SK-N-SH treated with all-trans-retinoic acid at 6 μM for 48 hours (cell line): ENCODE measurements at regions not wholly inside any gene's neighbourhood (a gene's known extent, or its start where the extent isn't known, plus 50 kb on each side); places are given as distances from the start of the nearest gene placed in this dataset.

Experiments
- ATAC-seq: fragments of 200-7000 bp; cut with Tn5 transposase; 3 replicates; pipeline ENCODE4 v1.9.1; 2020; ENCODE audit warnings: mild to moderate bottlenecking, moderate library complexity
- ARNTL ChIP-seq: fragments of 450-650 bp; formaldehyde crosslinking; IDR thresholded peaks from 2 replicates; pipeline ENCODE4 v1.5.0; 2020; ENCODE audit warnings: low read depth, mild to moderate bottlenecking, moderate library complexity, borderline replicate concordance
- BACH2 ChIP-seq: fragments of 250-450 bp; sonication (Bioruptor Pico); IDR thresholded peaks from 2 replicates; pipeline ENCODE4 v1.9.0; 2021; ENCODE audit warnings: mild to moderate bottlenecking, borderline replicate concordance
- CSDC2 ChIP-seq: fragments of 250-450 bp; sonication (Bioruptor Pico); IDR thresholded peaks from 2 replicates; pipeline ENCODE4 v1.5.0; 2020; ENCODE audit warnings: mild to moderate bottlenecking, moderate library complexity
- ESRRG ChIP-seq: fragments of 250-450 bp; sonication (Bioruptor Pico); IDR thresholded peaks from 2 replicates; pipeline ENCODE4 v1.6.1; 2021; ENCODE audit warnings: mild to moderate bottlenecking
- GLIS3 ChIP-seq: fragments of 250-450 bp; sonication (Bioruptor Pico); IDR thresholded peaks from 2 replicates; pipeline ENCODE4 v1.5.0; 2020; ENCODE audit warnings: mild to moderate bottlenecking, moderate library complexity
- ISL1 ChIP-seq: fragments of 250-450 bp; sonication (Bioruptor Pico); IDR thresholded peaks from 2 replicates; pipeline ENCODE4 v2.1.2; 2022; ENCODE audit warnings: mild to moderate bottlenecking, moderate library complexity
- OSR1 ChIP-seq: fragments of 250-450 bp; sonication (Bioruptor Pico); IDR thresholded peaks from 2 replicates; pipeline ENCODE4 v1.8.0; 2022; ENCODE audit warnings: moderate library complexity, mild to moderate bottlenecking, inconsistent platforms
- RARB ChIP-seq: fragments of 250-450 bp; sonication (Bioruptor Pico); IDR thresholded peaks from 2 replicates; pipeline ENCODE4 v1.8.0; 2021; ENCODE audit warnings: mild to moderate bottlenecking, moderate library complexity
- SNAI2 ChIP-seq: fragments of 250-450 bp; sonication (Bioruptor Pico); IDR thresholded peaks from 2 replicates; pipeline ENCODE4 v1.5.0; 2020; ENCODE audit warnings: mild to moderate bottlenecking, moderate library complexity
- TCF4 ChIP-seq: fragments of 250-450 bp; sonication (Bioruptor Pico); IDR thresholded peaks from 2 replicates; pipeline ENCODE4 v1.8.0; 2021; ENCODE audit warnings: mild to moderate bottlenecking, moderate library complexity, borderline replicate concordance
- ZC3H10 ChIP-seq: fragments of 250-450 bp; sonication (Bioruptor Pico); IDR thresholded peaks from 2 replicates; pipeline ENCODE4 v1.5.1; 2021; ENCODE audit warnings: mild to moderate bottlenecking, moderate library complexity
- ZFP3 ChIP-seq: fragments of 250-450 bp; sonication (Bioruptor Pico); IDR thresholded peaks from 2 replicates; pipeline ENCODE4 v1.5.0; 2020; ENCODE audit warnings: mild to moderate bottlenecking, moderate library complexity
- ZFP30 ChIP-seq: fragments of 450-650 bp; formaldehyde crosslinking; IDR thresholded peaks from 2 replicates; pipeline ENCODE4 v1.5.0; 2022; ENCODE audit warnings: mild to moderate bottlenecking, moderate library complexity
- ZNF565 ChIP-seq: fragments of 450-650 bp; formaldehyde crosslinking; conservative IDR thresholded peaks from 2 replicates; pipeline ENCODE4 v1.5.0; 2020; ENCODE audit warnings: low read depth, mild to moderate bottlenecking, moderate library complexity
- ZNF70 ChIP-seq: fragments of 450-650 bp; formaldehyde crosslinking; IDR thresholded peaks from 2 replicates; pipeline ENCODE4 v1.5.0; 2020; ENCODE audit warnings: mild to moderate bottlenecking, moderate library complexity
- ZNF8 ChIP-seq: fragments of 450-650 bp; formaldehyde crosslinking; IDR thresholded peaks from 2 replicates; pipeline ENCODE4 v1.5.0; 2020; ENCODE audit warnings: mild to moderate bottlenecking, moderate library complexity
- TF ChIP-seq, protein P1 (sequence below): fragments of 250-450 bp; sonication (Bioruptor Pico); IDR thresholded peaks from 2 replicates; pipeline ENCODE4 v1.8.0; 2021; ENCODE audit warnings: low read depth, mild to moderate bottlenecking, moderate library complexity, borderline replicate concordance
- TF ChIP-seq, protein P2 (sequence below): fragments of 250-450 bp; sonication (Bioruptor Pico); IDR thresholded peaks from 2 replicates; pipeline ENCODE4 v1.5.1; 2020; ENCODE audit warnings: low read depth, mild to moderate bottlenecking, moderate library complexity
- TF ChIP-seq, protein P3 (sequence below): fragments of 250-450 bp; sonication (Bioruptor Pico); IDR thresholded peaks from 2 replicates; pipeline ENCODE4 v1.5.0; 2020; ENCODE audit warnings: mild to moderate bottlenecking, moderate library complexity
- TF ChIP-seq, protein P4 (sequence below): fragments of 250-450 bp; sonication (Bioruptor Pico); IDR thresholded peaks from 2 replicates; pipeline ENCODE4 v1.8.0; 2020; ENCODE audit warnings: mild to moderate bottlenecking, moderate library complexity, borderline replicate concordance

DNA sequence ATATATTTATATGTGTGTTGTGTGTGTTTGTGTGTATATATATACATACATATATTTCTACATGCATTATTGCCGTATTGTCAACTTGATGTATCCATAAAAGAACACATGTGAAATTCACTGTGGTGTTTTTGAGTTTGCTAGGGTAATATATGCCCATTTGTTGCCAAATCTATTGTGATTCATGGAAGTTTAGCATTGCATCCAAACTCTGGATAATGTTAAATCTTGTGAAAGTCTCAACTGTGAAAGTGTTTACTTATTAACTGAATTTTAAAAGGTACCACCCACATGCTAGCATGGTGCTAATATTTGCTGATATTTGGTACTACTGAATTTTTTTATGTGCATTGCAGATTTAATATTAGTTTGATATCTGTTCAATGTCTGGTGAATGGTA, 96.6 kb upstream of the SLC8A1 start:
- ATAC-seq = no peak
- TF ChIP-seq ZFP3 (CRISPR knock-in tag) (no peak), ZNF70 (no peak), OSR1 (CRISPR knock-in tag) (no peak), RARB (CRISPR knock-in tag) (no peak), GLIS3 (CRISPR knock-in tag) (no peak), ZNF565 (CRISPR knock-in tag) (no peak), ISL1 (CRISPR knock-in tag) (no peak), CSDC2 (CRISPR knock-in tag) (no peak), SNAI2 (CRISPR knock-in tag) (no peak), ARNTL (CRISPR knock-in tag) (no peak), ESRRG (CRISPR knock-in tag) (no peak), ZC3H10 (no peak)
- TF ChIP-seq, protein P1, sequence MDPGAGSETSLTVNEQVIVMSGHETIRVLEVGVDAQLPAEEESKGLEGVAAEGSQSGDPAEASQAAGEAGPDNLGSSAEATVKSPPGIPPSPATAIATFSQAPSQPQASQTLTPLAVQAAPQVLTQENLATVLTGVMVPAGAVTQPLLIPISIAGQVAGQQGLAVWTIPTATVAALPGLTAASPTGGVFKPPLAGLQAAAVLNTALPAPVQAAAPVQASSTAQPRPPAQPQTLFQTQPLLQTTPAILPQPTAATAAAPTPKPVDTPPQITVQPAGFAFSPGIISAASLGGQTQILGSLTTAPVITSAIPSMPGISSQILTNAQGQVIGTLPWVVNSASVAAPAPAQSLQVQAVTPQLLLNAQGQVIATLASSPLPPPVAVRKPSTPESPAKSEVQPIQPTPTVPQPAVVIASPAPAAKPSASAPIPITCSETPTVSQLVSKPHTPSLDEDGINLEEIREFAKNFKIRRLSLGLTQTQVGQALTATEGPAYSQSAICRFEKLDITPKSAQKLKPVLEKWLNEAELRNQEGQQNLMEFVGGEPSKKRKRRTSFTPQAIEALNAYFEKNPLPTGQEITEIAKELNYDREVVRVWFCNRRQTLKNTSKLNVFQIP (CRISPR knock-in tag) = no peak
- TF ChIP-seq, protein P2, sequence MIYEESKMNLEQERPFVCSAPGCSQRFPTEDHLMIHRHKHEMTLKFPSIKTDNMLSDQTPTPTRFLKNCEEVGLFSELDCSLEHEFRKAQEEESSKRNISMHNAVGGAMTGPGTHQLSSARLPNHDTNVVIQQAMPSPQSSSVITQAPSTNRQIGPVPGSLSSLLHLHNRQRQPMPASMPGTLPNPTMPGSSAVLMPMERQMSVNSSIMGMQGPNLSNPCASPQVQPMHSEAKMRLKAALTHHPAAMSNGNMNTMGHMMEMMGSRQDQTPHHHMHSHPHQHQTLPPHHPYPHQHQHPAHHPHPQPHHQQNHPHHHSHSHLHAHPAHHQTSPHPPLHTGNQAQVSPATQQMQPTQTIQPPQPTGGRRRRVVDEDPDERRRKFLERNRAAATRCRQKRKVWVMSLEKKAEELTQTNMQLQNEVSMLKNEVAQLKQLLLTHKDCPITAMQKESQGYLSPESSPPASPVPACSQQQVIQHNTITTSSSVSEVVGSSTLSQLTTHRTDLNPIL (CRISPR knock-in tag) = no peak

DNA sequence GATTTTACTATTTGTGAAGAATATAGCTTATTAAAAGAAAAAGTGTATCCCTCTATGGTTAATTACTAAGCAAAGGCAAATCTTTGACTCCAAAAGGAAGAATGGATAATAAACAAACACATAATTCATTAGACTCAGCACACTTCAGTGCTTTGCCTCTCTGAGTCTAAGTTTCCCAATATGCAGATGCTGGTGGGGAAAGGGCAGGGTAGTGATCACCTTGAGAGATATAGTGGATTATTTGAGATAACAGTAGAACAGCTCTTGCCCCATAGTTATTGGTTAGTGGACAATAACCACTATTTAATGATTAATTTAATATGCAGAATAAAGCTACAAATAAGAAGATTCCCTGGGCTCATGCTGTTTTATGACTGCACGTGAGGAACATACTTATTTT, 98.2 kb upstream of the SLC8A1 start:
- ATAC-seq = no peak
- TF ChIP-seq ZC3H10 (no peak), RARB (CRISPR knock-in tag) (no peak), ZFP30 (CRISPR knock-in tag) (no peak), ZFP3 (CRISPR knock-in tag) (no peak), BACH2 (CRISPR knock-in tag) (no peak), ARNTL (CRISPR knock-in tag) (no peak), ISL1 (CRISPR knock-in tag) (no peak), ZNF565 (CRISPR knock-in tag) (no peak), ZNF70 (no peak), GLIS3 (CRISPR knock-in tag) (no peak)
- TF ChIP-seq, protein P2 (CRISPR knock-in tag) = no peak
- TF ChIP-seq, protein P3, sequence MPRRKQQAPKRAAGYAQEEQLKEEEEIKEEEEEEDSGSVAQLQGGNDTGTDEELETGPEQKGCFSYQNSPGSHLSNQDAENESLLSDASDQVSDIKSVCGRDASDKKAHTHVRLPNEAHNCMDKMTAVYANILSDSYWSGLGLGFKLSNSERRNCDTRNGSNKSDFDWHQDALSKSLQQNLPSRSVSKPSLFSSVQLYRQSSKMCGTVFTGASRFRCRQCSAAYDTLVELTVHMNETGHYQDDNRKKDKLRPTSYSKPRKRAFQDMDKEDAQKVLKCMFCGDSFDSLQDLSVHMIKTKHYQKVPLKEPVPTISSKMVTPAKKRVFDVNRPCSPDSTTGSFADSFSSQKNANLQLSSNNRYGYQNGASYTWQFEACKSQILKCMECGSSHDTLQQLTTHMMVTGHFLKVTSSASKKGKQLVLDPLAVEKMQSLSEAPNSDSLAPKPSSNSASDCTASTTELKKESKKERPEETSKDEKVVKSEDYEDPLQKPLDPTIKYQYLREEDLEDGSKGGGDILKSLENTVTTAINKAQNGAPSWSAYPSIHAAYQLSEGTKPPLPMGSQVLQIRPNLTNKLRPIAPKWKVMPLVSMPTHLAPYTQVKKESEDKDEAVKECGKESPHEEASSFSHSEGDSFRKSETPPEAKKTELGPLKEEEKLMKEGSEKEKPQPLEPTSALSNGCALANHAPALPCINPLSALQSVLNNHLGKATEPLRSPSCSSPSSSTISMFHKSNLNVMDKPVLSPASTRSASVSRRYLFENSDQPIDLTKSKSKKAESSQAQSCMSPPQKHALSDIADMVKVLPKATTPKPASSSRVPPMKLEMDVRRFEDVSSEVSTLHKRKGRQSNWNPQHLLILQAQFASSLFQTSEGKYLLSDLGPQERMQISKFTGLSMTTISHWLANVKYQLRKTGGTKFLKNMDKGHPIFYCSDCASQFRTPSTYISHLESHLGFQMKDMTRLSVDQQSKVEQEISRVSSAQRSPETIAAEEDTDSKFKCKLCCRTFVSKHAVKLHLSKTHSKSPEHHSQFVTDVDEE (CRISPR knock-in tag) = no peak
- TF ChIP-seq, protein P4, sequence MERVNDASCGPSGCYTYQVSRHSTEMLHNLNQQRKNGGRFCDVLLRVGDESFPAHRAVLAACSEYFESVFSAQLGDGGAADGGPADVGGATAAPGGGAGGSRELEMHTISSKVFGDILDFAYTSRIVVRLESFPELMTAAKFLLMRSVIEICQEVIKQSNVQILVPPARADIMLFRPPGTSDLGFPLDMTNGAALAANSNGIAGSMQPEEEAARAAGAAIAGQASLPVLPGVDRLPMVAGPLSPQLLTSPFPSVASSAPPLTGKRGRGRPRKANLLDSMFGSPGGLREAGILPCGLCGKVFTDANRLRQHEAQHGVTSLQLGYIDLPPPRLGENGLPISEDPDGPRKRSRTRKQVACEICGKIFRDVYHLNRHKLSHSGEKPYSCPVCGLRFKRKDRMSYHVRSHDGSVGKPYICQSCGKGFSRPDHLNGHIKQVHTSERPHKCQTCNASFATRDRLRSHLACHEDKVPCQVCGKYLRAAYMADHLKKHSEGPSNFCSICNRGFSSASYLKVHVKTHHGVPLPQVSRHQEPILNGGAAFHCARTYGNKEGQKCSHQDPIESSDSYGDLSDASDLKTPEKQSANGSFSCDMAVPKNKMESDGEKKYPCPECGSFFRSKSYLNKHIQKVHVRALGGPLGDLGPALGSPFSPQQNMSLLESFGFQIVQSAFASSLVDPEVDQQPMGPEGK (CRISPR knock-in tag) = no peak
- TF ChIP-seq, protein P1 (CRISPR knock-in tag) = no peak

DNA sequence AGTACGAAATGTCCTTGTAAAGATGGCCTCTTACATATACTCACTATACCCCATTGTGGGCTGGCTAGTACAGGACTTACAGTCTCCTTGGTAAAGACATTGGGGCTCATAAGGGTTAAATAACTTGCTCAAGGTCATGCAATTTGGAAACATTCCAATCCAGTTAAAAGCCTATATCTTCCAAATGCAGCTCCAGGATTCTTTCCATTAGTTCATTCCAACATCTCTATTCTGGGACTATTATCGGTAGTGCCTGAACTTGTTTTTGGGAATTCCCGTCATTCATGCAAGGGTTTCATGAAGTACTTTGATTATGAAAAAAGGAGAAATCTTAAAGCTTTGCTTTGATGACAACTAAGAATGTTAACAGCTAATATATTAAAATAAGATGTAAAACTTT, 99.2 kb upstream of the SLC8A1 start:
- no peak for ATAC-seq
- TF ChIP-seq ESRRG (CRISPR knock-in tag) (no peak), ZC3H10 (no peak), TCF4 (CRISPR knock-in tag) (no peak), OSR1 (CRISPR knock-in tag) (no peak), ZNF70 (no peak), CSDC2 (CRISPR knock-in tag) (no peak), ZNF8 (no peak), GLIS3 (CRISPR knock-in tag) (no peak), ZFP3 (CRISPR knock-in tag) (no peak), RARB (CRISPR knock-in tag) (no peak), ARNTL (CRISPR knock-in tag) (no peak), ISL1 (CRISPR knock-in tag) (no peak), SNAI2 (CRISPR knock-in tag) (no peak), ZNF565 (CRISPR knock-in tag) (no peak), BACH2 (CRISPR knock-in tag) (no peak), ZFP30 (CRISPR knock-in tag) (no peak)
- TF ChIP-seq, protein P4 (CRISPR knock-in tag) = no peak
- TF ChIP-seq, protein P1 (CRISPR knock-in tag) = no peak
